ENCODE measurements at regions not wholly inside any gene's neighbourhood (a gene's known extent, or its start where the extent isn't known, plus 50 kb on each side); places are given as distances from the start of the nearest gene placed in this dataset.

- no peaks in the 10 kb centered on the region for H3K79me1 ChIP-seq (ENCODE audit: low read depth, low read length)
- H3K27ac ChIP-seq (ENCODE audit: low read depth, low read length), result no peak overlapping the region
- H4K91ac ChIP-seq (replicated peaks; ENCODE audit: insufficient read length, low read length), result no peak overlapping the region
- no peak overlapping the region for H2AFZ ChIP-seq (ENCODE audit: low read length)
- no peak overlapping the region for H2BK12ac ChIP-seq (ENCODE audit: low read depth, low read length)
- H3K4me1 ChIP-seq (replicated peaks in 1 of 4; ENCODE audit: control insufficient read depth in 3 of 4, insufficient read depth in 4 of 4, low read length in 3 of 4), result peaks cover 0 to 4% (median 0%) of the 10 kb centered on the region in 4 experiments; a peak in 1 of 7 replicates
- WGBS, 2 experiments (ENCODE audit: extremely low coverage in 1 of 2, insufficient coverage in 1 of 2, insufficient read length in 1 of 2, insufficient replicate concordance in 2 of 2, low coverage in 1 of 2, low lambda C conversion rate in 2 of 2, missing lambda C conversion rate in 1 of 2), result 30% methylated on average over 2 of the region's 2 CpGs; no CpG with 5 or more reads in 1 of the 2 experiments
- H3K79me2 ChIP-seq (ENCODE audit: control insufficient read depth in 1 of 2, insufficient read depth in 2 of 2, low read length in 2 of 2), result peaks cover 9 to 50% of the 10 kb centered on the region in 2 experiments; a peak in 3 of 4 replicates
- H3K9ac ChIP-seq (replicated peaks in 1 of 4; ENCODE audit: extremely low read depth in 1 of 4, low read depth in 3 of 4, low read length in 3 of 4), result peak overlapping the region in 2 of 4 experiments; percentile 5 to 68; a peak in 3 of 7 replicates
- CTCF ChIA-PET (ENCODE audit: partially characterized antibody), result no interaction called here
- H4K5ac ChIP-seq (ENCODE audit: insufficient read length, low read depth, low read length), result no peak overlapping the region
- H2AK5ac ChIP-seq (ENCODE audit: low read depth, low read length), result no peak overlapping the region
- peaks cover 24 to 29% of the 10 kb centered on the region in 2 experiments for H3K9me3 ChIP-seq (ENCODE audit: insufficient read depth in 2 of 2, low read depth in 1 of 2, low read length in 1 of 2)
- H3K14ac ChIP-seq (ENCODE audit: insufficient read length), result no peak overlapping the region
- H3K4me2 ChIP-seq (ENCODE audit: insufficient read depth in 1 of 2, low read depth in 2 of 2, low read length in 2 of 2), result peak overlapping the region; percentile 55 to 66
- H4K8ac ChIP-seq (ENCODE audit: extremely low read depth, insufficient read depth, low read length), result no peak overlapping the region
- H3K4ac ChIP-seq (replicated peaks; ENCODE audit: insufficient read length, low read depth, low read length), result no peak overlapping the region
- TF ChIP-seq CTBP2 (IDR thresholded peaks at IDR 0.05; ENCODE audit: borderline replicate concordance, insufficient read depth, insufficient read length, low read length), result no peak
- no peak for TF ChIP-seq RAD21 (IDR thresholded peaks at IDR 0.05 in 1 of 2, conservative IDR thresholded peaks at IDR 0.05 in 1 of 2; ENCODE audit: low read depth in 2 of 2, low read length in 2 of 2)
- TF ChIP-seq CHD1 (IDR thresholded peaks at IDR 0.05; ENCODE audit: low read depth, low read length), result peak; percentile 39; the same call in 1 of the 2 replicates
- no peaks in the 10 kb centered on the region for H3K27me3 ChIP-seq (replicated peaks in 1 of 4; ENCODE audit: control insufficient read depth in 3 of 4, extremely low read depth in 1 of 4, insufficient read depth in 3 of 4, low read length in 3 of 4)
- no peak overlapping the region for H3K56ac ChIP-seq (replicated peaks; ENCODE audit: insufficient read length, low read depth, low read length)
- H3K23ac ChIP-seq (ENCODE audit: insufficient read length), result no peak overlapping the region
- H3K4me3 ChIP-seq (ENCODE audit: extremely low read depth in 1 of 4, insufficient read depth in 2 of 4, low read depth in 3 of 4, low read length in 4 of 4), result peak overlapping the region; percentile 82 to 97 (median 84)
- H2BK120ac ChIP-seq (replicated peaks; ENCODE audit: low read depth, low read length), result no peak overlapping the region
- peaks cover 3% of the 10 kb centered on the region; the same call in 1 of the 2 replicates for H3K23me2 ChIP-seq (ENCODE audit: low read depth, low read length)
- H4K20me1 ChIP-seq (replicated peaks in 1 of 2; ENCODE audit: control insufficient read depth in 1 of 2, insufficient read depth in 2 of 2, low read length in 2 of 2), result no peaks in the 10 kb centered on the region
- POLR2A ChIA-PET (ENCODE audit: partially characterized antibody), result interaction anchor here (1.2 kb wide), 1 partner anchor 162 kb away, joined by 3 read pairs; no protein-coding TSS in a partner anchor
- FAIRE-seq (no peak), DNase-seq (ENCODE audit: low read depth in 1 of 2, low spot score in 2 of 2) (no peak)
- no peak overlapping the region for H2BK20ac ChIP-seq (ENCODE audit: low read length)
- H2BK5ac ChIP-seq (ENCODE audit: low read depth, low read length), result no peak overlapping the region
- peaks cover 24 to 48% (median 32%) of the 10 kb centered on the region in 4 experiments for H3K36me3 ChIP-seq (ENCODE audit: control insufficient read depth in 2 of 4, insufficient read depth in 4 of 4, low read length in 3 of 4)
- H2BK15ac ChIP-seq (ENCODE audit: low read length), result no peak overlapping the region
- H3K18ac ChIP-seq (ENCODE audit: extremely low read depth, low read length), result no peak overlapping the region
Observed at GRCh38 chr5:27474047-27474309, 435.6 kb upstream of the CDH9 start.

All from H1 (cell line).